SJSA1 (cell line): ENCODE measurements at regions not wholly inside any gene's neighbourhood (a gene's known extent, or its start where the extent isn't known, plus 50 kb on each side); places are given as distances from the start of the nearest gene placed in this dataset.

ENCODE experiments used
- DNase-seq, 2 experiments: peaks; one replicate each; pipeline ENCODE4 v3.0.0-alpha.2; 2015 to 2020; ENCODE audit warnings: low spot score in 2 of 2, low read depth in 1 of 2
- H3K27ac ChIP-seq: fragments of 250-450 bp; sonication (Bioruptor Pico); 2 replicates; pipeline ENCODE4 v1.5.1; 2020; ENCODE audit warnings: mild to moderate bottlenecking, moderate library complexity
- H3K27me3 ChIP-seq: fragments of 250-450 bp; sonication (Bioruptor Pico); replicated peaks from 2 replicates; pipeline ENCODE4 v1.5.1; 2020; ENCODE audit warnings: mild to moderate bottlenecking, moderate library complexity
- H3K36me3 ChIP-seq: fragments of 250-450 bp; sonication (Bioruptor Pico); 2 replicates; pipeline ENCODE4 v1.5.1; 2020; ENCODE audit warnings: mild to moderate bottlenecking
- H3K4me1 ChIP-seq: fragments of 250-450 bp; sonication (Bioruptor Pico); replicated peaks from 2 replicates; pipeline ENCODE4 v1.6.1; 2021; ENCODE audit warnings: mild to moderate bottlenecking
- H3K4me3 ChIP-seq: fragments of 250-450 bp; sonication (Bioruptor Pico); 2 replicates; pipeline ENCODE4 v1.5.1; 2020; ENCODE audit warnings: mild to moderate bottlenecking
- H3K9me3 ChIP-seq: fragments of 250-450 bp; sonication (Bioruptor Pico); replicated peaks from 2 replicates; pipeline ENCODE4 v1.5.1; 2020; ENCODE audit warnings: mild to moderate bottlenecking

- H3K27ac ChIP-seq: no peak overlapping the region
- no peaks in the 10 kb centered on the region for H3K9me3 ChIP-seq
- H3K27me3 ChIP-seq: 0 out of 2 replicates have a peak, but pooled peaks cover under 1% of the 10 kb centered on the region
- no peak for DNase-seq
- H3K4me1 ChIP-seq: no peaks in the 10 kb centered on the region
- no peak overlapping the region for H3K4me3 ChIP-seq
- H3K36me3 ChIP-seq: no peaks in the 10 kb centered on the region
These were observed 89.0 kb upstream of the SELENOP start for GRCh38 chr5:42900734-42901133.

DNA sequence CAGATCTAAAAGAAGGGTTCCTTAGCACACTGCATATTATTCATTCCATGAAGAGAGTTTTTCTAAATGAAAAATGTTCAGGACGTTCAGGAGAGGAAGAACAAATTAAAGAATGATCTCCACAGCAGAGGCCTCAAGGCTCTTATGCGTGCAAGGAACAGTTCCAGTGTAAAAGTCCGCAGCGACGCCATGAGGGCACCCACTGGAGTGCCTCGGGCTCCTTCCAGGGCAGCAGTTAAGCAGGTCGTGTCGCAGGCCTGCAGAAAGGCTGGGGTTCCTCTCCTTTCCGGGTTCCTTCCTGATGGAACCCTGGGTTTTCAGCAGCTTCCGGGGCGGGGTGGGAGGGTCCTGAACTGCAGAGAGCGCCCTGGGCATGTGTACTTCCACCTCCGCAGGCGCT lies 87.1 kb upstream of the SELENOP start:
- no peaks in the 10 kb centered on the region for H3K4me1 ChIP-seq
- no peaks in the 10 kb centered on the region for H3K9me3 ChIP-seq
- H3K36me3 ChIP-seq: no peaks in the 10 kb centered on the region
- no peak overlapping the region for H3K27ac ChIP-seq
- H3K27me3 ChIP-seq: no peaks in the 10 kb centered on the region
- DNase-seq: no peak
- H3K4me3 ChIP-seq: no peak overlapping the region

DNA sequence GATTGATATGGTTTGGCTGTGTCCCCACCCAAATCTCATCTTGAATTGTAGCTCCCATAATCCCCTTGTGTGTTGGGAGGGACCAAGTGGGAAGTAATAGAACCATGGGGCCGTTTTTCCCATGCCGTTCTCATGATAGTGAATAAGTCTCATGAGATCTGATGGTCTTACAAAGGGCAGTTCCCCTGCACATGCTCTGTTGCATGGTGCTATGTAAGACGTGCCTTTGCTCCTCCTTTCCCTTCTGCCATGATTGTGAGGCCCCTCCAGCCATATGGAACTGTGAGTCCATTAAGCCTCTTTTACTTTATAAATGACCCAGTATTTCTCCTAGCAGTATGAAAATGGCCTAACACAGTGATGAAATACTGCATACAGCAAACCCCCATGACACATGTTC lies 84.8 kb upstream of the SELENOP start:
- H3K27ac ChIP-seq: no peak overlapping the region
- H3K4me3 ChIP-seq: no peak overlapping the region
- no peak for DNase-seq
- H3K9me3 ChIP-seq: no peaks in the 10 kb centered on the region
- no peaks in the 10 kb centered on the region for H3K4me1 ChIP-seq
- H3K27me3 ChIP-seq: 0 out of 2 replicates have a peak, but pooled peaks cover 2% of the 10 kb centered on the region
- no peaks in the 10 kb centered on the region for H3K36me3 ChIP-seq

DNA sequence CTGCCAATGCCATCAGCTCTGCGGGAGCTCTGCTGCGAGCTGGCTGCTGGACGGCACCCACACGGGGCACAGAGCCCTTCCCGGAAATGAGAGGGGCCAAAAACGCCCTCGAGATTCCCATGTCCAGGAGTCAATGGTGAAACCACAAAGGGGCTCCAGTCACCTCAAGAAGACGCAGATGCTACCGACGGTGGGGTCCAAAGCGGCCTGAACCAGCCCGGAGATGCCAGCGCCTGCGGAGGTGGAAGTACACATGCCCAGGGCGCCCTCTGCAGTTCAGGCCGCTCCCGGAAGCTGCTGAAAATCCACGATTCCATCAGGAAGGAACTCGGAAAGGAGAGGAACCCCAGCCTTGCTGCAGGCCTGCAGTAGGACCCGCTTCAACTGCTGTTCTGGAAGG lies 82.4 kb upstream of the SELENOP start:
- no peaks in the 10 kb centered on the region for H3K36me3 ChIP-seq
- no peaks in the 10 kb centered on the region for H3K9me3 ChIP-seq
- no peak overlapping the region for H3K27ac ChIP-seq
- no peak overlapping the region for H3K4me3 ChIP-seq
- no peak for DNase-seq
- peaks cover 2% of the 10 kb centered on the region; the same call in 1 of the 2 replicates for H3K27me3 ChIP-seq
- H3K4me1 ChIP-seq: no peaks in the 10 kb centered on the region

- H3K27me3 ChIP-seq: peaks cover 2% of the 10 kb centered on the region; the same call in 1 of the 2 replicates
- H3K4me3 ChIP-seq: no peak overlapping the region
- peak in 1 of 2 experiments; percentile 39 for DNase-seq
- no peaks in the 10 kb centered on the region for H3K4me1 ChIP-seq
- no peak overlapping the region for H3K27ac ChIP-seq
- H3K9me3 ChIP-seq: no peaks in the 10 kb centered on the region
- H3K36me3 ChIP-seq: no peaks in the 10 kb centered on the region
These were observed 77.7 kb upstream of the SELENOP start for GRCh38 chr5:42889311-42889933.

- H3K27me3 ChIP-seq: peaks cover 2% of the 10 kb centered on the region; the same call in 1 of the 2 replicates
- H3K36me3 ChIP-seq: no peaks in the 10 kb centered on the region
- no peak overlapping the region for H3K27ac ChIP-seq
- no peak for DNase-seq
- H3K4me1 ChIP-seq: no peaks in the 10 kb centered on the region
- no peak overlapping the region for H3K4me3 ChIP-seq
- no peaks in the 10 kb centered on the region for H3K9me3 ChIP-seq
These were observed 77.1 kb upstream of the SELENOP start for GRCh38 chr5:42888771-42889170.

DNA sequence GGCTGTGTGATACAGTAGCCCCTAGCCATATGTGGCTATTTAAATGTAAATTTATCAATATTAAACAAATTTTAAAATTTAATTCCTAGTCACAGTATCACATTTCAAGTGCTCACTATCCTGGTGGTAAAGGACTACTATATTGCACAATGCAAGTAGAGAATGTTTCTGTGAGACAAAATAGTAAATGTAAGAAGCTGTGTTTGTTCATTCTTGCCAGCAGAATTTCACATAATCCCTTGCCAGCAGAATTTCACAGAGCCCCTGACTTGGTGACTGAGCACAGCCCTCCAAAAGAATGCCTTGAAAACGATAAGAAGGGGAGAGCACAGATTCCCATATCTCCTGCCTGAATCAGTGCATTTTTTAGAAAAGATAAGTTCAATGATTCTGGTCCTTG lies 75.9 kb upstream of the SELENOP start:
- no peaks in the 10 kb centered on the region for H3K36me3 ChIP-seq
- H3K4me3 ChIP-seq: no peak overlapping the region
- no peaks in the 10 kb centered on the region for H3K4me1 ChIP-seq
- no peak for DNase-seq
- no peaks in the 10 kb centered on the region for H3K9me3 ChIP-seq
- no peak overlapping the region for H3K27ac ChIP-seq
- no peaks in the 10 kb centered on the region; the same call in 1 of the 2 replicates for H3K27me3 ChIP-seq

GRCh38 chr5:42887097-42887496 lies 75.4 kb upstream of the SELENOP start:
- no peak for DNase-seq
- H3K4me1 ChIP-seq: no peaks in the 10 kb centered on the region
- H3K27ac ChIP-seq: no peak overlapping the region
- H3K36me3 ChIP-seq: no peaks in the 10 kb centered on the region
- no peaks in the 10 kb centered on the region for H3K9me3 ChIP-seq
- no peak overlapping the region for H3K4me3 ChIP-seq
- no peaks in the 10 kb centered on the region; the same call in 1 of the 2 replicates for H3K27me3 ChIP-seq

GRCh38 chr5:42886635-42887034 lies 74.9 kb upstream of the SELENOP start:
- no peaks in the 10 kb centered on the region for H3K4me1 ChIP-seq

DNA sequence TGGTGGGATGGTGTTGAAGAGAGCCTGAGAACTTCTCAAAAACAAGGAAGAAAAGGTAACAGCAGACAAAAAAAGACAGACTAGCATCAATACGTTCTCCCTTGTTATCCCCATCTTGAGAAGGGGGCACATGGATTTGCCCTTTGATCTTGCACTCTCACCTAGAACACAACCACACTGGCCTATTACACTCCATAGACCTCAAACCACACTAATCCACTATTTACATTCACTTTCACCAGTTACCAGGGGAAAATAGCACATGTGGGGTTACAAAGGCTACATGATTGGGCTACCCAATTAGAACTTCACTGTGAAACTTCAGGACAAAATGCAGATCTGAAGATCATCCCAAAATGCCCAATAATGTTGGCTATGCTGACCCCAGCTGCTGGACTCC lies 72.6 kb upstream of the SELENOP start:
- no peaks in the 10 kb centered on the region; the same call in none of the 2 replicates for H3K27me3 ChIP-seq
- H3K27ac ChIP-seq: no peak overlapping the region
- no peaks in the 10 kb centered on the region for H3K4me1 ChIP-seq
- no peaks in the 10 kb centered on the region for H3K9me3 ChIP-seq
- H3K4me3 ChIP-seq: no peak overlapping the region
- H3K36me3 ChIP-seq: no peaks in the 10 kb centered on the region
- DNase-seq: no peak

More at GRCh38 chr5:42886635-42887034, 74.9 kb upstream of the SELENOP start:
- DNase-seq: no peak
- H3K4me3 ChIP-seq: no peak overlapping the region
- H3K27ac ChIP-seq: no peak overlapping the region
- H3K27me3 ChIP-seq: no peaks in the 10 kb centered on the region; the same call in 1 of the 2 replicates
- no peaks in the 10 kb centered on the region for H3K9me3 ChIP-seq
- no peaks in the 10 kb centered on the region for H3K36me3 ChIP-seq

DNA sequence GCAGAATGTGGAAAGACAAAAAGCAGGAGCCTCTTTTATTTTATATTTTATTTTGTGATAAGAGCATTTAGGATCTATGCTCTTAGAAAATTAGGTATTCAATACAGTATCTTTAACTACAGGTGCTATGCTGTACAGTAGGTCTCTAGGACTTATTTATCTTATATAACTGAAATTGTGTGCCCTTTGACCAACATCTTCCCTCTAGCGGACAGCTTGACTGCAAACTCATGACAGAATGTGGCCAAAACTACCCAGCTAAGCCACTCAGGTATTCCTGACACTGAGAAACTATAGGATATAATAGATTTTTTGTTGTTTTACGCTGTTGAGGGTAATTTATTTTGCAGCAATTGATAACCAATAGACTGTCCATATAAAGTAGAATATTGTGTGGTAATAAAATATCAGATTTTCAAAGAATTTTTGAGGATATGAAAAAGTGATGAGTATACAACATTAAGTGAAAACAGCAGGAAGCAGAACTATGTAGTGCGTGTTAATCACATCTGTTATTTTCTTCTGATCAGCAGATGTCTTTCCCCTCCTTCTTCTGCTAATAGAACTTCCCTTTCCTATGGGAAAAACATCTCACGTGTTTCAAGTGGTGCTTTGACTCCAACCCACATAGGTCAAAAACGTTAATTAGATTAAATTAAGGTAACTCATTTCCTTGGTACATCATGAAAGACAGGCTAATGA lies 69.9 kb upstream of the SELENOP start:
- H3K27ac ChIP-seq: no peak overlapping the region
- H3K4me3 ChIP-seq: no peak overlapping the region
- H3K27me3 ChIP-seq: no peaks in the 10 kb centered on the region; the same call in none of the 2 replicates
- no peaks in the 10 kb centered on the region for H3K36me3 ChIP-seq
- no peaks in the 10 kb centered on the region for H3K9me3 ChIP-seq
- H3K4me1 ChIP-seq: no peaks in the 10 kb centered on the region
- DNase-seq: no peak

DNA sequence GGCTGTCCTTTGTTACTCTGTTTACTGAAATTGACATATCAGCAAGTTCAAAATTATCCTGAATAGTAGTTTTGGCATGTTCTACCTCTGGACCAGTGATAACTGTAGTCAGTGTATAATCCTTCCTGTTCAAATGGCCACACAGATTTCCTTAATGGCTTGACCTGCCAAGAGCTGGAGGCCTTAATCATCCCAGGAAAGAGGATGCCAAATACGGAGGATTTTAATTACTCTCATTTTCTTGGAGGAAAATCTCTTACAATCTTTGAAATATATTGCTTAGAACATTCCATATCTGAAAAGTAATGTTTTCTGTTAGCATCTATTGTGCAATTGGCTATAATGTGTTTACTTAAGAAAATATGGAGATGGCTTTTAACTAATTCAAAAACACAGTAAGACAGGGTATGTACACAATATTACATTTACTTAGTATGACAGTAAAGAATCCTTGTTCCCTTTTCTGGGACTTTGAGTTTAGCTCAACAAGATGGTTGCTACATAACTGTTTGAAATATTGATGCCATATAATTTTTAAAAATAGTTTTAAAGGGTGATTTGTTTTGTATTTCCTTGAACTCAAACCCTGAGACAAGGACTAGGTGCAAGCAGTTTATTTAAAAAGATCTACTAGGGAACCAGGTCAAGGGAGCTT lies 68.9 kb upstream of the SELENOP start:
- Histone ChIP-seq H3K36me3 (no peaks in the 10 kb centered on the region), H3K4me1 (no peaks in the 10 kb centered on the region), H3K27ac (no peak overlapping the region), H3K4me3 (no peak overlapping the region), H3K27me3 (no peaks in the 10 kb centered on the region; the same call in none of the 2 replicates), H3K9me3 (no peaks in the 10 kb centered on the region)
- DNase-seq: no peak

DNA sequence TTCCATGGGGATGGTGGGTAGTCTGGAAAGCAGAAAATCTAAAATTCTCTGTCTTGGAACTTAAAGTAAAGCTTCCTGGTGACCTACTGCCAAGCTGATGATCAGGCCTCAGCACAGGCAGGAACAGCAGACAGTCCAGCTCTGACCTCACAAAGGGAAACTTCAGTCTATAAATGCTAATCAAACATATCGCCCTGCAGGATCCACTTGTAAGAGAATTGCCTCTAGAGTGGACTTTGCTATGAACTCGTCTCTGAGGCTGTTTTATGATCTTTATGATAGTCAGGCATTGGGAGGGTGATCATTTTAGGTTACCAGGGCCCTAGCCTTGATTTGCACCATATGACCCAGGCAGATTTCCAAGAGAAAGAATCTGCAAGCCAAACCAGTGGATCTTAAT lies 67.6 kb upstream of the SELENOP start:
- H3K27me3 ChIP-seq: no peaks in the 10 kb centered on the region; the same call in none of the 2 replicates
- H3K27ac ChIP-seq: no peak overlapping the region
- no peak overlapping the region for H3K4me3 ChIP-seq
- H3K9me3 ChIP-seq: no peaks in the 10 kb centered on the region
- no peaks in the 10 kb centered on the region for H3K36me3 ChIP-seq
- no peaks in the 10 kb centered on the region for H3K4me1 ChIP-seq
- no peak for DNase-seq

- Histone ChIP-seq H3K27ac (no peak overlapping the region), H3K36me3 (no peaks in the 10 kb centered on the region), H3K4me3 (no peak overlapping the region), H3K27me3 (no peaks in the 10 kb centered on the region; the same call in none of the 2 replicates), H3K4me1 (no peaks in the 10 kb centered on the region), H3K9me3 (no peaks in the 10 kb centered on the region)
- DNase-seq: no peak
These were observed 66.9 kb upstream of the SELENOP start for GRCh38 chr5:42878550-42878949.
